PC-9 (cell line): ENCODE measurements at regions not wholly inside any gene's neighbourhood (a gene's known extent, or its start where the extent isn't known, plus 50 kb on each side); places are given as distances from the start of the nearest gene placed in this dataset.

Experiments used
- EZH2 ChIP-seq: fragments of 200-600 bp; sonication (generic); IDR thresholded peaks from 2 replicates; pipeline ENCODE4 v1.8.0; 2017; ENCODE audit warnings: antibody characterized with exemption, low read depth
- TF ChIP-seq, protein P1 (sequence below): fragments of 200-600 bp; sonication (generic); conservative IDR thresholded peaks from 2 replicates; pipeline ENCODE4 v1.6.1; 2017; ENCODE audit warnings: mixed run types, antibody characterized with exemption, mild to moderate bottlenecking, moderate library complexity

DNA sequence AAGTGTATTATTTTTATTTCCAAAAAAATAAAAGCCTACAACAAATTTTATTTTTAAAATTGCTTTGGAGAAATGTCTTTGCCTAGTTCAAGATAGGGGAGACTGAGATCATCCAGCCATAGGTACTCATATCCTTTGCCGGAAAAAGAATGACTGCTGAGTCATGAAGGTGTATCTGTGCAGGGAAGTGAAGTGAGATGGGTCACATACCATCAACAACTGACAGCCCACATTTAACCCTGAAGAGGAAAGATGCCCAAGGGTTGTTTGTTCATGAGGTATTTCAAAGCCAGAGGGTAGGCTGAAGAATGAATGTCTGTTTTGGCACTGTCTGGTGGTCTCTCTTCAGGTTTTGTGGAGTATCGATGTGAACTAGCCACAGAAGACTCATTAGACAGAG lies 106.7 kb upstream of the TTC29 start:
- TF ChIP-seq EZH2, result no peak
- TF ChIP-seq, protein P1, sequence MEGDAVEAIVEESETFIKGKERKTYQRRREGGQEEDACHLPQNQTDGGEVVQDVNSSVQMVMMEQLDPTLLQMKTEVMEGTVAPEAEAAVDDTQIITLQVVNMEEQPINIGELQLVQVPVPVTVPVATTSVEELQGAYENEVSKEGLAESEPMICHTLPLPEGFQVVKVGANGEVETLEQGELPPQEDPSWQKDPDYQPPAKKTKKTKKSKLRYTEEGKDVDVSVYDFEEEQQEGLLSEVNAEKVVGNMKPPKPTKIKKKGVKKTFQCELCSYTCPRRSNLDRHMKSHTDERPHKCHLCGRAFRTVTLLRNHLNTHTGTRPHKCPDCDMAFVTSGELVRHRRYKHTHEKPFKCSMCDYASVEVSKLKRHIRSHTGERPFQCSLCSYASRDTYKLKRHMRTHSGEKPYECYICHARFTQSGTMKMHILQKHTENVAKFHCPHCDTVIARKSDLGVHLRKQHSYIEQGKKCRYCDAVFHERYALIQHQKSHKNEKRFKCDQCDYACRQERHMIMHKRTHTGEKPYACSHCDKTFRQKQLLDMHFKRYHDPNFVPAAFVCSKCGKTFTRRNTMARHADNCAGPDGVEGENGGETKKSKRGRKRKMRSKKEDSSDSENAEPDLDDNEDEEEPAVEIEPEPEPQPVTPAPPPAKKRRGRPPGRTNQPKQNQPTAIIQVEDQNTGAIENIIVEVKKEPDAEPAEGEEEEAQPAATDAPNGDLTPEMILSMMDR, result no peak
